GM23338 (cell line): ENCODE measurements at regions not wholly inside any gene's neighbourhood (a gene's known extent, or its start where the extent isn't known, plus 50 kb on each side); places are given as distances from the start of the nearest gene placed in this dataset.

ENCODE experiments used
- ATAC-seq: fragments of 200-7000 bp; cut with Tn5 transposase; 3 replicates; pipeline ENCODE4 v1.9.1; 2020
- DNase-seq: peaks from one replicate; pipeline ENCODE4 v3.0.0-alpha.2; 2015; ENCODE audit warnings: low spot score
- H2AFZ ChIP-seq: fragments of 200-600 bp; sonication (generic); 2 replicates; pipeline ENCODE4 v1.8.0; 2016; ENCODE audit warnings: antibody characterized with exemption, mild to moderate bottlenecking, moderate library complexity
- H3F3A ChIP-seq: fragments of 200-600 bp; sonication (generic); replicated peaks from 2 replicates; pipeline ENCODE4 v1.8.0; 2017; ENCODE audit warnings: antibody characterized with exemption, mixed run types, low read depth
- H3K27ac ChIP-seq: fragments of 200-600 bp; sonication (generic); 2 replicates; pipeline ENCODE4 v1.6.1; 2016; ENCODE audit warnings: low read depth
- H3K27me3 ChIP-seq: fragments of 200-600 bp; sonication (generic); 2 replicates; pipeline ENCODE4 v1.8.0; 2016; ENCODE audit warnings: mild to moderate bottlenecking, mixed run types, moderate library complexity; ENCODE audit not compliant: insufficient read depth
- H3K36me3 ChIP-seq: fragments of 200-600 bp; sonication (generic); 2 replicates; pipeline ENCODE4 v1.8.0; 2016; ENCODE audit warnings: mild to moderate bottlenecking; ENCODE audit not compliant: insufficient read depth
- H3K4me1 ChIP-seq: fragments of 200-600 bp; sonication (generic); 2 replicates; pipeline ENCODE4 v1.8.0; 2016; ENCODE audit warnings: mild to moderate bottlenecking, moderate library complexity; ENCODE audit not compliant: insufficient read depth
- H3K4me2 ChIP-seq: fragments of 200-600 bp; sonication (generic); 2 replicates; pipeline ENCODE4 v1.7.1; 2017; ENCODE audit warnings: mixed run types
- H3K4me3 ChIP-seq: fragments of 200-600 bp; sonication (generic); 2 replicates; pipeline ENCODE4 v1.6.1; 2016; ENCODE audit warnings: mixed run types
- H3K79me2 ChIP-seq: fragments of 200-600 bp; sonication (generic); replicated peaks from 2 replicates; pipeline ENCODE4 v1.8.0; 2017; ENCODE audit warnings: mild to moderate bottlenecking; ENCODE audit not compliant: insufficient read depth
- H3K9me2 ChIP-seq: fragments of 200-600 bp; sonication (generic); 2 replicates; pipeline ENCODE4 v1.8.0; 2017; ENCODE audit not compliant: insufficient read depth
- H4K20me1 ChIP-seq: fragments of 200-600 bp; sonication (generic); replicated peaks from 2 replicates; pipeline ENCODE4 v1.8.0; 2017; ENCODE audit warnings: mild to moderate bottlenecking; ENCODE audit not compliant: insufficient read depth
- H3K27ac Mint-ChIP-seq: 2 replicates; pipeline ENCODE4 v1.8.0; 2020; ENCODE audit warnings: inconsistent platforms, mild to moderate bottlenecking, moderate library complexity, mixed read lengths
- H3K27me3 Mint-ChIP-seq: 3 replicates; pipeline ENCODE4 v1.8.0; 2022; ENCODE audit warnings: low read depth, mild to moderate bottlenecking, moderate library complexity, mixed read lengths, inconsistent platforms; ENCODE audit not compliant: insufficient read depth, poor library complexity
- H3K36me3 Mint-ChIP-seq: 3 replicates; pipeline ENCODE4 v1.8.0; 2021; ENCODE audit warnings: low read depth, mild to moderate bottlenecking, inconsistent platforms, moderate library complexity, mixed read lengths
- H3K4me1 Mint-ChIP-seq: 3 replicates; pipeline ENCODE4 v1.8.0; 2020; ENCODE audit warnings: mild to moderate bottlenecking, inconsistent platforms, mixed read lengths
- H3K4me3 Mint-ChIP-seq: 3 replicates; pipeline ENCODE4 v1.8.0; 2021; ENCODE audit warnings: moderate library complexity, mild to moderate bottlenecking, inconsistent platforms, mixed read lengths
- H3K9me3 Mint-ChIP-seq: 3 replicates; pipeline ENCODE4 v1.8.0; 2020; ENCODE audit warnings: moderate library complexity, mild to moderate bottlenecking, inconsistent platforms, mixed read lengths
- CREB1 ChIP-seq: fragments of 250-450 bp; sonication (Bioruptor Pico); IDR thresholded peaks from 2 replicates; pipeline ENCODE4 v1.5.0; 2020; ENCODE audit warnings: low read depth, mild to moderate bottlenecking, moderate library complexity
- EZH2 ChIP-seq: fragments of 200-600 bp; sonication (generic); IDR thresholded peaks from one replicate; pipeline ENCODE4 v1.8.0; 2017; ENCODE audit warnings: antibody characterized with exemption, mild to moderate bottlenecking, low read depth; ENCODE audit not compliant: unreplicated experiment
- EZH2phosphoT487 ChIP-seq: fragments of 200-600 bp; sonication (generic); IDR thresholded peaks from one replicate; pipeline ENCODE4 v1.8.1; 2018; ENCODE audit warnings: antibody characterized with exemption; ENCODE audit not compliant: unreplicated experiment
- POLR2AphosphoS5 ChIP-seq: IDR thresholded peaks from 2 replicates; pipeline ENCODE4 v1.6.1; 2016; ENCODE audit warnings: antibody characterized with exemption, low read depth
- STAT1 ChIP-seq: IDR thresholded peaks from one replicate; pipeline ENCODE4 v1.6.1; 2016; ENCODE audit warnings: antibody characterized with exemption; ENCODE audit not compliant: unreplicated experiment
- ZNF114 ChIP-seq: fragments of 250-450 bp; sonication (Bioruptor Pico); IDR thresholded peaks from 2 replicates; pipeline ENCODE4 v1.5.0; 2020; ENCODE audit warnings: mild to moderate bottlenecking, moderate library complexity
- ZNF331 ChIP-seq: fragments of 250-450 bp; sonication (Bioruptor Pico); IDR thresholded peaks from 2 replicates; pipeline ENCODE4 v1.5.0; 2020; ENCODE audit warnings: low read depth, mild to moderate bottlenecking, moderate library complexity
- TF ChIP-seq, protein P1 (sequence below): fragments of 250-450 bp; sonication (Bioruptor Pico); IDR thresholded peaks from 2 replicates; pipeline ENCODE4 v1.5.0; 2020; ENCODE audit warnings: mild to moderate bottlenecking, moderate library complexity
- TF ChIP-seq, protein P2 (sequence below), 2 experiments: fragments of 200-600 bp in 1 of 2; sonication (generic) in 1 of 2; conservative IDR thresholded peaks; 2 replicates each; pipeline versions ENCODE4 v1.5.1 to v1.6.1; 2016 to 2017; ENCODE audit warnings: antibody characterized with exemption in 2 of 2, low read depth in 2 of 2, mild to moderate bottlenecking in 2 of 2, moderate library complexity in 1 of 2

DNA sequence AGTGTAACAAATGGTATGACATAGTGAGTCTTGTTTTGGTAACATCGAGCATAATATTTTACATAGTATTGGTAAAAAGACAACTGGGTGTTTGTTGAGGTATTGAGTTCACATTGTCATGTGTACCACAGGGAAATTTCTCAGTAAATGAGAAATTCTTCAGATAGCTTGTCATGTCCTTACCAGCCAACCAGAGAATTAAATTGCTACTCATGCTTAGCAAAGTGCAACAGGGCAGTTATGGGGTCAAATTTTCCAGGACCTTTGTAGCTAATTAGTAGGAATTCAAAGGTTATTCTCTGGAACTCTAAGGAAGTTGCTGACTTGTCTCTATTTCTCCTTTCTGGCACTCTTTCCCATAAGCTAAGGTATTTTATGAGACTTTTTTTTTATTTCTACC is 595.7 kb downstream of the EFNA5 start (continued):
- TF ChIP-seq, protein P1, sequence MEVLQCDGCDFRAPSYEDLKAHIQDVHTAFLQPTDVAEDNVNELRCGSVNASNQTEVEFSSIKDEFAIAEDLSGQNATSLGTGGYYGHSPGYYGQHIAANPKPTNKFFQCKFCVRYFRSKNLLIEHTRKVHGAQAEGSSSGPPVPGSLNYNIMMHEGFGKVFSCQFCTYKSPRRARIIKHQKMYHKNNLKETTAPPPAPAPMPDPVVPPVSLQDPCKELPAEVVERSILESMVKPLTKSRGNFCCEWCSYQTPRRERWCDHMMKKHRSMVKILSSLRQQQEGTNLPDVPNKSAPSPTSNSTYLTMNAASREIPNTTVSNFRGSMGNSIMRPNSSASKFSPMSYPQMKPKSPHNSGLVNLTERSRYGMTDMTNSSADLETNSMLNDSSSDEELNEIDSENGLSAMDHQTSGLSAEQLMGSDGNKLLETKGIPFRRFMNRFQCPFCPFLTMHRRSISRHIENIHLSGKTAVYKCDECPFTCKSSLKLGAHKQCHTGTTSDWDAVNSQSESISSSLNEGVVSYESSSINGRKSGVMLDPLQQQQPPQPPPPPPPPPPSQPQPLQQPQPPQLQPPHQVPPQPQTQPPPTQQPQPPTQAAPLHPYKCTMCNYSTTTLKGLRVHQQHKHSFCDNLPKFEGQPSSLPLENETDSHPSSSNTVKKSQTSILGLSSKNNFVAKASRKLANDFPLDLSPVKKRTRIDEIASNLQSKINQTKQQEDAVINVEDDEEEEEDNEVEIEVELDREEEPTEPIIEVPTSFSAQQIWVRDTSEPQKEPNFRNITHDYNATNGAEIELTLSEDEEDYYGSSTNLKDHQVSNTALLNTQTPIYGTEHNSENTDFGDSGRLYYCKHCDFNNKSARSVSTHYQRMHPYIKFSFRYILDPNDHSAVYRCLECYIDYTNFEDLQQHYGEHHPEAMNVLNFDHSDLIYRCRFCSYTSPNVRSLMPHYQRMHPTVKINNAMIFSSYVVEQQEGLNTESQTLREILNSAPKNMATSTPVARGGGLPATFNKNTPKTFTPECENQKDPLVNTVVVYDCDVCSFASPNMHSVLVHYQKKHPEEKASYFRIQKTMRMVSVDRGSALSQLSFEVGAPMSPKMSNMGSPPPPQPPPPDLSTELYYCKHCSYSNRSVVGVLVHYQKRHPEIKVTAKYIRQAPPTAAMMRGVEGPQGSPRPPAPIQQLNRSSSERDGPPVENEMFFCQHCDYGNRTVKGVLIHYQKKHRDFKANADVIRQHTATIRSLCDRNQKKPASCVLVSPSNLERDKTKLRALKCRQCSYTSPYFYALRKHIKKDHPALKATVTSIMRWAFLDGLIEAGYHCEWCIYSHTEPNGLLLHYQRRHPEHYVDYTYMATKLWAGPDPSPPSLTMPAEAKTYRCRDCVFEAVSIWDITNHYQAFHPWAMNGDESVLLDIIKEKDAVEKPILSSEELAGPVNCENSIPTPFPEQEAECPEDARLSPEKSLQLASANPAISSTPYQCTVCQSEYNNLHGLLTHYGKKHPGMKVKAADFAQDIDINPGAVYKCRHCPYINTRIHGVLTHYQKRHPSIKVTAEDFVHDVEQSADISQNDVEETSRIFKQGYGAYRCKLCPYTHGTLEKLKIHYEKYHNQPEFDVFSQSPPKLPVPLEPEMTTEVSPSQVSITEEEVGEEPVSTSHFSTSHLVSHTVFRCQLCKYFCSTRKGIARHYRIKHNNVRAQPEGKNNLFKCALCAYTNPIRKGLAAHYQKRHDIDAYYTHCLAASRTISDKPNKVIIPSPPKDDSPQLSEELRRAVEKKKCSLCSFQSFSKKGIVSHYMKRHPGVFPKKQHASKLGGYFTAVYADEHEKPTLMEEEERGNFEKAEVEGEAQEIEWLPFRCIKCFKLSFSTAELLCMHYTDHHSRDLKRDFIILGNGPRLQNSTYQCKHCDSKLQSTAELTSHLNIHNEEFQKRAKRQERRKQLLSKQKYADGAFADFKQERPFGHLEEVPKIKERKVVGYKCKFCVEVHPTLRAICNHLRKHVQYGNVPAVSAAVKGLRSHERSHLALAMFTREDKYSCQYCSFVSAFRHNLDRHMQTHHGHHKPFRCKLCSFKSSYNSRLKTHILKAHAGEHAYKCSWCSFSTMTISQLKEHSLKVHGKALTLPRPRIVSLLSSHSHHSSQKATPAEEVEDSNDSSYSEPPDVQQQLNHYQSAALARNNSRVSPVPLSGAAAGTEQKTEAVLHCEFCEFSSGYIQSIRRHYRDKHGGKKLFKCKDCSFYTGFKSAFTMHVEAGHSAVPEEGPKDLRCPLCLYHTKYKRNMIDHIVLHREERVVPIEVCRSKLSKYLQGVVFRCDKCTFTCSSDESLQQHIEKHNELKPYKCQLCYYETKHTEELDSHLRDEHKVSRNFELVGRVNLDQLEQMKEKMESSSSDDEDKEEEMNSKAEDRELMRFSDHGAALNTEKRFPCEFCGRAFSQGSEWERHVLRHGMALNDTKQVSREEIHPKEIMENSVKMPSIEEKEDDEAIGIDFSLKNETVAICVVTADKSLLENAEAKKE (CRISPR knock-in tag): no peak
- TF ChIP-seq ZNF114 (CRISPR knock-in tag) (no peak), EZH2phosphoT487 (no peak)

DNA sequence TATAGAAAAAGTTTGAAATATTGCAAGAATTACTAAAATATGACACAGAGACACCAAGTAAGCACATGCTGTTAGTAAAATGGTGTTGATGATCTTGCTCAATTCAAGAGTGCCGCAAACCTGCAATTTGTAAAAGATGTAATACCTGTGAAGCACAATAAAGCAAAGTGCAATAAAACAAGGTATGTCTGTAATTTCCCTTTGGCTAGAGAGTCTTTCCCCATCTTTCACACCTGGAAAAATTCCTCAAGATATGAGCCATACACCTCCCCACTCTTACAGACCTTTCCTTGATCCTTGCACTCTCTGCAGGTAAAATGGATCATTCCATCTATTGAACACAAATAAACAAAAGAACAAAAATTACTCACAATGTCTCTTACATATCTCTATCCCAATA is 597.8 kb downstream of the EFNA5 start:
- Histone ChIP-seq H3K27ac (no peak overlapping the region), H4K20me1 (no peaks in the 10 kb centered on the region), H3K27me3 (no peaks in the 10 kb centered on the region), H3K36me3 (no peaks in the 10 kb centered on the region), H3K4me1 (peaks cover 15% of the 10 kb centered on the region), H2AFZ (no peak overlapping the region), H3K4me3 (no peak overlapping the region), H3F3A (no peaks in the 10 kb centered on the region), H3K9me2 (no peaks in the 10 kb centered on the region), H3K79me2 (no peaks in the 10 kb centered on the region), H3K4me2 (no peak overlapping the region)
- Mint-ChIP-seq H3K9me3 (peaks cover 18% of the 10 kb centered on the region), H3K27me3 (no peaks in the 10 kb centered on the region), H3K36me3 (peaks cover 12% of the 10 kb centered on the region; the same call in 2 of the 3 replicates), H3K27ac (no peak overlapping the region), H3K4me1 (peaks cover 10% of the 10 kb centered on the region), H3K4me3 (no peak overlapping the region)
- ATAC-seq (no peak), DNase-seq (no peak)
- no peak for TF ChIP-seq POLR2AphosphoS5
- TF ChIP-seq EZH2: no peak
- no peak for TF ChIP-seq CREB1
- no peak for TF ChIP-seq ZNF331 (CRISPR knock-in tag)
- TF ChIP-seq, protein P2, sequence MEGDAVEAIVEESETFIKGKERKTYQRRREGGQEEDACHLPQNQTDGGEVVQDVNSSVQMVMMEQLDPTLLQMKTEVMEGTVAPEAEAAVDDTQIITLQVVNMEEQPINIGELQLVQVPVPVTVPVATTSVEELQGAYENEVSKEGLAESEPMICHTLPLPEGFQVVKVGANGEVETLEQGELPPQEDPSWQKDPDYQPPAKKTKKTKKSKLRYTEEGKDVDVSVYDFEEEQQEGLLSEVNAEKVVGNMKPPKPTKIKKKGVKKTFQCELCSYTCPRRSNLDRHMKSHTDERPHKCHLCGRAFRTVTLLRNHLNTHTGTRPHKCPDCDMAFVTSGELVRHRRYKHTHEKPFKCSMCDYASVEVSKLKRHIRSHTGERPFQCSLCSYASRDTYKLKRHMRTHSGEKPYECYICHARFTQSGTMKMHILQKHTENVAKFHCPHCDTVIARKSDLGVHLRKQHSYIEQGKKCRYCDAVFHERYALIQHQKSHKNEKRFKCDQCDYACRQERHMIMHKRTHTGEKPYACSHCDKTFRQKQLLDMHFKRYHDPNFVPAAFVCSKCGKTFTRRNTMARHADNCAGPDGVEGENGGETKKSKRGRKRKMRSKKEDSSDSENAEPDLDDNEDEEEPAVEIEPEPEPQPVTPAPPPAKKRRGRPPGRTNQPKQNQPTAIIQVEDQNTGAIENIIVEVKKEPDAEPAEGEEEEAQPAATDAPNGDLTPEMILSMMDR (conservative IDR thresholded peaks at IDR 0.05; ENCODE audit: low read depth in 2 of 2): no peak
- TF ChIP-seq, protein P1 (CRISPR knock-in tag): no peak
- no peak for TF ChIP-seq EZH2phosphoT487
- TF ChIP-seq STAT1: no peak
